ENCODE measurements at regions not wholly inside any gene's neighbourhood (a gene's known extent, or its start where the extent isn't known, plus 50 kb on each side); places are given as distances from the start of the nearest gene placed in this dataset.
A peak's percentile ranks its signal among the peaks of the same experiment; 100 is the strongest.

- Mint-ChIP-seq H3K4me3 (ENCODE audit: unreplicated experiment) (no peak overlapping the region), H3K27me3 (ENCODE audit: low read depth) (peaks cover 13% of the 10 kb centered on the region), H3K27ac (ENCODE audit: unreplicated experiment) (no peak overlapping the region), H3K36me3 (ENCODE audit: low read depth) (peaks cover 11% of the 10 kb centered on the region), H3K9me3 (ENCODE audit: low read depth) (peaks cover 21% of the 10 kb centered on the region), H3K4me1 (ENCODE audit: low read depth) (peaks cover 12% of the 10 kb centered on the region)
- no peak for DNase-seq (ENCODE audit: low spot score)
- peak; percentile 93 for TF ChIP-seq CTCF (IDR thresholded peaks at IDR 0.05)
Observed at GRCh38 chr5:15995341-15996052, 184.1 kb downstream of the MARCHF11 start.

GRCh38 chr5:15993919-15994318 lies 185.7 kb downstream of the MARCHF11 start:
- Mint-ChIP-seq H3K4me3 (ENCODE audit: unreplicated experiment) (no peak overlapping the region), H3K27ac (ENCODE audit: unreplicated experiment) (no peak overlapping the region), H3K9me3 (ENCODE audit: low read depth) (peaks cover 32% of the 10 kb centered on the region), H3K36me3 (ENCODE audit: low read depth) (peaks cover 14% of the 10 kb centered on the region), H3K4me1 (ENCODE audit: low read depth) (peaks cover 12% of the 10 kb centered on the region), H3K27me3 (ENCODE audit: low read depth) (peaks cover 3% of the 10 kb centered on the region)
- peak; percentile 68 for TF ChIP-seq CTCF (IDR thresholded peaks at IDR 0.05)
- DNase-seq (ENCODE audit: low spot score) = no peak

- peak overlapping the region; percentile 93 for H3K27ac Mint-ChIP-seq (ENCODE audit: unreplicated experiment)
- no peak overlapping the region for H3K4me3 Mint-ChIP-seq (ENCODE audit: unreplicated experiment)
- H3K4me1 Mint-ChIP-seq (ENCODE audit: low read depth) = peaks cover 12% of the 10 kb centered on the region
- DNase-seq (ENCODE audit: low spot score) = no peak
- H3K36me3 Mint-ChIP-seq (ENCODE audit: low read depth) = peaks cover 14% of the 10 kb centered on the region
- no peaks in the 10 kb centered on the region for H3K27me3 Mint-ChIP-seq (ENCODE audit: low read depth)
- no peak for TF ChIP-seq CTCF (IDR thresholded peaks at IDR 0.05)
- H3K9me3 Mint-ChIP-seq (ENCODE audit: low read depth) = peaks cover 34% of the 10 kb centered on the region
Observed at GRCh38 chr5:15993334-15993733, 186.3 kb downstream of the MARCHF11 start.

DNA sequence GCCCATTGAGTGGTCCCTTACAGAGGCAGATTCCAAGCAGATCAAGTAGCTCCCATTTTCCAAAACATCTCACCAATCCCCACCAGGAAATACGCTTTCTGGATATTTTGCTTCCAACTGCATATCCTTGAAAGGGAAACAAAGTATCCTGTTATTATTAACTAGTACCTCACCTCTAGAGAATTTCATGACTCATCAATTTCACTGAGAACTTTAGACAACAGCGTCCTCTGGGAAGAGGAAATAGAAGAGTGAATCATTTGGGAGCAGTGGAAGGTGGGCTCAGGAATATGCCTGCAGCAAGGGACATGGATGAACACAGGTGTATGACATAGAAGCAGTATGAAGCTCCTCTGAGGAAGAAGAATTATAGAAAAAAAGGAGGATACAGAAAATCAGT lies 186.7 kb downstream of the MARCHF11 start:
- no peak for DNase-seq (ENCODE audit: low spot score)
- peak; percentile 37 for TF ChIP-seq CTCF (IDR thresholded peaks at IDR 0.05)
- Mint-ChIP-seq H3K27ac (ENCODE audit: unreplicated experiment) (peak overlapping the region; percentile 93), H3K4me3 (ENCODE audit: unreplicated experiment) (no peak overlapping the region), H3K36me3 (ENCODE audit: low read depth) (peaks cover 14% of the 10 kb centered on the region), H3K9me3 (ENCODE audit: low read depth) (peaks cover 34% of the 10 kb centered on the region), H3K27me3 (ENCODE audit: low read depth) (no peaks in the 10 kb centered on the region), H3K4me1 (ENCODE audit: low read depth) (peaks cover 12% of the 10 kb centered on the region)

- no peak for TF ChIP-seq CTCF (IDR thresholded peaks at IDR 0.05)
- H3K27ac Mint-ChIP-seq (ENCODE audit: unreplicated experiment) = no peak overlapping the region
- DNase-seq (ENCODE audit: low spot score) = no peak
- peaks cover 34% of the 10 kb centered on the region for H3K9me3 Mint-ChIP-seq (ENCODE audit: low read depth)
- H3K4me1 Mint-ChIP-seq (ENCODE audit: low read depth) = peaks cover 12% of the 10 kb centered on the region
- no peak overlapping the region for H3K4me3 Mint-ChIP-seq (ENCODE audit: unreplicated experiment)
- H3K36me3 Mint-ChIP-seq (ENCODE audit: low read depth) = peaks cover 14% of the 10 kb centered on the region
- H3K27me3 Mint-ChIP-seq (ENCODE audit: low read depth) = no peaks in the 10 kb centered on the region
Observed at GRCh38 chr5:15991586-15991985, 188.0 kb downstream of the MARCHF11 start.
